Memory B cell (primary cell): ENCODE measurements at regions not wholly inside any gene's neighbourhood (a gene's known extent, or its start where the extent isn't known, plus 50 kb on each side); places are given as distances from the start of the nearest gene placed in this dataset.
"Not testable (repeated sequence)": the region's sequence is repeated elsewhere in the genome, so short reads cannot be mapped to it uniquely, and the experiment has no call there.

ENCODE experiments used
- ATAC-seq: fragments of 150-1000 bp; cut with Tn5 transposase; 2 replicates; pipeline ENCODE4 v1.10.0; 2021; ENCODE audit warnings: low read depth, mild to moderate bottlenecking, moderate library complexity
- DNase-seq, 2 donors: peaks; one replicate each; pipeline ENCODE4 v3.0.0; 2022; ENCODE audit warnings: low spot score in 2 of 2
- H3K27ac Mint-ChIP-seq: one replicate; pipeline ENCODE4 v1.8.0; 2022; ENCODE audit warnings: mild to moderate bottlenecking, moderate library complexity, mixed read lengths
- H3K27me3 Mint-ChIP-seq: one replicate; pipeline ENCODE4 v1.8.0; 2022; ENCODE audit warnings: mixed read lengths
- H3K36me3 Mint-ChIP-seq: one replicate; pipeline ENCODE4 v1.8.0; 2022; ENCODE audit warnings: mild to moderate bottlenecking, mixed read lengths
- H3K4me1 Mint-ChIP-seq: one replicate; pipeline ENCODE4 v1.8.0; 2022; ENCODE audit warnings: mixed read lengths
- H3K4me3 Mint-ChIP-seq: one replicate; pipeline ENCODE4 v1.8.0; 2022; ENCODE audit warnings: mild to moderate bottlenecking, moderate library complexity, mixed read lengths
- H3K9me3 Mint-ChIP-seq: one replicate; pipeline ENCODE4 v1.8.0; 2022; ENCODE audit warnings: mixed read lengths

- Mint-ChIP-seq H3K4me3 (no peak overlapping the region), H3K36me3 (no peaks in the 10 kb centered on the region), H3K27me3 (peaks cover 12% of the 10 kb centered on the region), H3K27ac (no peak overlapping the region), H3K9me3 (peaks cover 5% of the 10 kb centered on the region), H3K4me1 (no peaks in the 10 kb centered on the region)
- ATAC-seq = no peak
- no peak for DNase-seq
Observed at GRCh38 chr1:181981821-181982220, 79.7 kb downstream of the ZNF648 start.

- H3K9me3 Mint-ChIP-seq = peaks cover 5% of the 10 kb centered on the region
Observed at GRCh38 chr1:181972256-181972655, 89.3 kb downstream of the ZNF648 start.

GRCh38 chr1:181971424-181971823 is 90.1 kb downstream of the ZNF648 start:
- Mint-ChIP-seq H3K4me3 (no peak overlapping the region), H3K27ac (no peak overlapping the region), H3K4me1 (no peaks in the 10 kb centered on the region), H3K36me3 (peaks cover 4% of the 10 kb centered on the region), H3K27me3 (peaks cover 16% of the 10 kb centered on the region), H3K9me3 (peaks cover 4% of the 10 kb centered on the region)
- DNase-seq (no peak), ATAC-seq (no peak)

More at GRCh38 chr1:181972256-181972655, 89.3 kb downstream of the ZNF648 start:
- H3K4me3 Mint-ChIP-seq = no peak overlapping the region
- ATAC-seq = no peak
- no peak overlapping the region for H3K27ac Mint-ChIP-seq
- no peak for DNase-seq
- no peaks in the 10 kb centered on the region for H3K4me1 Mint-ChIP-seq
- peaks cover 4% of the 10 kb centered on the region for H3K36me3 Mint-ChIP-seq
- H3K27me3 Mint-ChIP-seq = peaks cover 15% of the 10 kb centered on the region

- DNase-seq = no peak
- H3K4me1 Mint-ChIP-seq = no peaks in the 10 kb centered on the region
- H3K27ac Mint-ChIP-seq = no peak overlapping the region
- H3K4me3 Mint-ChIP-seq = no peak overlapping the region
- no peaks in the 10 kb centered on the region for H3K36me3 Mint-ChIP-seq
- no peaks in the 10 kb centered on the region for H3K9me3 Mint-ChIP-seq
- ATAC-seq = no peak
- H3K27me3 Mint-ChIP-seq = peaks cover 12% of the 10 kb centered on the region
Observed at GRCh38 chr1:181969902-181970301, 91.6 kb downstream of the ZNF648 start.

GRCh38 chr1:181954696-181955095 is 106.8 kb downstream of the ZNF648 start:
- H3K27me3 Mint-ChIP-seq, ATAC-seq, H3K36me3 Mint-ChIP-seq, H3K4me3 Mint-ChIP-seq, H3K4me1 Mint-ChIP-seq, H3K27ac Mint-ChIP-seq, DNase-seq: not testable (repeated sequence)
- peaks cover 17% of the 10 kb centered on the region for H3K9me3 Mint-ChIP-seq

- H3K4me1 Mint-ChIP-seq, H3K27me3 Mint-ChIP-seq, H3K27ac Mint-ChIP-seq, ATAC-seq, DNase-seq, H3K36me3 Mint-ChIP-seq, H3K4me3 Mint-ChIP-seq: not testable (repeated sequence)
- H3K9me3 Mint-ChIP-seq = peaks cover 15% of the 10 kb centered on the region
Observed at GRCh38 chr1:181954178-181954577, 107.3 kb downstream of the ZNF648 start.

GRCh38 chr1:181953596-181953995 is 107.9 kb downstream of the ZNF648 start:
- Mint-ChIP-seq H3K4me3 (no peak overlapping the region), H3K4me1 (no peaks in the 10 kb centered on the region), H3K27ac (no peak overlapping the region), H3K27me3 (peaks cover 2% of the 10 kb centered on the region), H3K36me3 (no peaks in the 10 kb centered on the region), H3K9me3 (peaks cover 11% of the 10 kb centered on the region)
- ATAC-seq (no peak), DNase-seq (no peak)

- peaks cover 2% of the 10 kb centered on the region for H3K27me3 Mint-ChIP-seq
- H3K4me1 Mint-ChIP-seq = no peaks in the 10 kb centered on the region
- H3K4me3 Mint-ChIP-seq = no peak overlapping the region
- H3K36me3 Mint-ChIP-seq = no peaks in the 10 kb centered on the region
- ATAC-seq (no peak), DNase-seq (no peak)
- H3K27ac Mint-ChIP-seq = no peak overlapping the region
- peaks cover 12% of the 10 kb centered on the region for H3K9me3 Mint-ChIP-seq
Observed at GRCh38 chr1:181951213-181951612, 110.3 kb downstream of the ZNF648 start.

- Mint-ChIP-seq H3K4me3 (no peak overlapping the region), H3K4me1 (no peaks in the 10 kb centered on the region), H3K27me3 (peaks cover 2% of the 10 kb centered on the region), H3K9me3 (peaks cover 8% of the 10 kb centered on the region), H3K27ac (no peak overlapping the region), H3K36me3 (no peaks in the 10 kb centered on the region)
- no peak for DNase-seq
- no peak for ATAC-seq
Observed at GRCh38 chr1:181949500-181949899, 112.0 kb downstream of the ZNF648 start.

GRCh38 chr1:181948372-181948771 is 113.1 kb downstream of the ZNF648 start:
- H3K36me3 Mint-ChIP-seq = no peaks in the 10 kb centered on the region
- no peak overlapping the region for H3K4me3 Mint-ChIP-seq
- H3K4me1 Mint-ChIP-seq = no peaks in the 10 kb centered on the region
- H3K27me3 Mint-ChIP-seq = peaks cover 5% of the 10 kb centered on the region
- no peak overlapping the region for H3K27ac Mint-ChIP-seq
- peaks cover 8% of the 10 kb centered on the region for H3K9me3 Mint-ChIP-seq
- DNase-seq (no peak), ATAC-seq (no peak)

- H3K4me1 Mint-ChIP-seq = no peaks in the 10 kb centered on the region
- H3K9me3 Mint-ChIP-seq = peaks cover 8% of the 10 kb centered on the region
- H3K27ac Mint-ChIP-seq = no peak overlapping the region
- ATAC-seq = no peak
- H3K27me3 Mint-ChIP-seq = peaks cover 8% of the 10 kb centered on the region
- no peaks in the 10 kb centered on the region for H3K36me3 Mint-ChIP-seq
- no peak overlapping the region for H3K4me3 Mint-ChIP-seq
- no peak for DNase-seq
Observed at GRCh38 chr1:181947441-181947840, 114.1 kb downstream of the ZNF648 start.

GRCh38 chr1:181936768-181937581 is 124.5 kb downstream of the ZNF648 start:
- no peaks in the 10 kb centered on the region for H3K9me3 Mint-ChIP-seq
- H3K36me3 Mint-ChIP-seq = no peaks in the 10 kb centered on the region
- no peaks in the 10 kb centered on the region for H3K4me1 Mint-ChIP-seq
- DNase-seq (peak in 1 of 2 donors; percentile 3), ATAC-seq (peak; percentile 77)
- H3K27me3 Mint-ChIP-seq = no peaks in the 10 kb centered on the region
- no peak overlapping the region for H3K27ac Mint-ChIP-seq
- H3K4me3 Mint-ChIP-seq = no peak overlapping the region

GRCh38 chr1:181936269-181936668 is 125.2 kb downstream of the ZNF648 start:
- DNase-seq = no peak
- H3K27ac Mint-ChIP-seq = no peak overlapping the region
- H3K4me3 Mint-ChIP-seq = no peak overlapping the region
- no peaks in the 10 kb centered on the region for H3K9me3 Mint-ChIP-seq
- no peaks in the 10 kb centered on the region for H3K36me3 Mint-ChIP-seq
- no peaks in the 10 kb centered on the region for H3K27me3 Mint-ChIP-seq
- H3K4me1 Mint-ChIP-seq = no peaks in the 10 kb centered on the region
- no peak for ATAC-seq

- DNase-seq (no peak), ATAC-seq (no peak)
- Mint-ChIP-seq H3K9me3 (no peaks in the 10 kb centered on the region), H3K36me3 (no peaks in the 10 kb centered on the region), H3K4me3 (no peak overlapping the region), H3K27me3 (peaks cover 4% of the 10 kb centered on the region), H3K27ac (no peak overlapping the region), H3K4me1 (no peaks in the 10 kb centered on the region)
Observed at GRCh38 chr1:181931873-181932272, 129.6 kb downstream of the ZNF648 start.

GRCh38 chr1:181930187-181930586 is 131.3 kb downstream of the ZNF648 start:
- ATAC-seq (no peak), DNase-seq (no peak)
- H3K27ac Mint-ChIP-seq = no peak overlapping the region
- no peak overlapping the region for H3K4me3 Mint-ChIP-seq
- H3K27me3 Mint-ChIP-seq = peaks cover 8% of the 10 kb centered on the region
- H3K4me1 Mint-ChIP-seq = no peaks in the 10 kb centered on the region
- H3K9me3 Mint-ChIP-seq = peaks cover 4% of the 10 kb centered on the region
- H3K36me3 Mint-ChIP-seq = no peaks in the 10 kb centered on the region
